Renal cortical epithelial cell (primary cell): ENCODE measurements at regions not wholly inside any gene's neighbourhood (a gene's known extent, or its start where the extent isn't known, plus 50 kb on each side); places are given as distances from the start of the nearest gene placed in this dataset.
"Not testable (repeated sequence)": the region's sequence is repeated elsewhere in the genome, so short reads cannot be mapped to it uniquely, and the experiment has no call there.

Experiments
- DNase-seq: peaks from one replicate; pipeline ENCODE4 v3.0.0-alpha.2; 2011; ENCODE audit warnings: low read depth

- no peak for DNase-seq
Measured at GRCh38 chr5:99317136-99317535, 388.3 kb upstream of the CHD1 start.

- no peak for DNase-seq
Measured at GRCh38 chr5:99316484-99316883, 387.7 kb upstream of the CHD1 start.

DNA sequence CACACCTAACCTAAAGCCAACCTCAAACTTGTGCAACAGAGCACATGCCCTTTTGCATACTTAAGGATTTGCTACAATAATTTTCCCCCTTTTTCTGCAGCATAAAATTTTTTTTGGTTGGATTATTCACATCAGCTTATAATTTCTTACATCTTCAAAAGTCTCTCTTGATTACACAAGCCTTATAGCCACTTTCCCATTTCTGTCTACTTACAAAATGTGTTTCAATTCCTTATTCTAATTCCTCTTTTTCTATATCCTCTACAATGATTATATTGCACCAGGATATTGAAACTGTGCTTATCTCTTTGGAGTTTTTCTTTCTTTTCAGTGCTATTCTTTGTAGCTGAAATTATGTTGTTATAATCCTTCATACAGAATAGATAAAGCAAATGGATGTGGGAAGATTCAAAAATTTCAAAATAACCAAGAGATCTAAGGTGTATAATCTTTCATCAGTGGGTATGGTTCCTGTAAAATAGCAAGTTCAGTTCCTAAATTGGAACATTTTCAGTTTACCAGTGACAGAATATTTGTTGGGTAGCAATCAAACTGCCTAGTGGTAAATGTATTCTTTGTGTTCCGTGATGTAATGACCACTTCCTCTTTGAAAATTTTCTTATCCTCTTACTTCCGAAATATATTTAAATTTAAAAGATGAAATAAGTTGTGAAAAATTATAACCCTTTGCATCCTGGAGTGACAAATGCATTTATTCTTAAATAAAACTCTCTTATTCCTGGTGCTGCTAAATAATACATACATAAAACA, 386.8 kb upstream of the CHD1 start:
- no peak for DNase-seq

- no peak for DNase-seq
Measured at GRCh38 chr5:99314721-99315120, 385.9 kb upstream of the CHD1 start.

DNA sequence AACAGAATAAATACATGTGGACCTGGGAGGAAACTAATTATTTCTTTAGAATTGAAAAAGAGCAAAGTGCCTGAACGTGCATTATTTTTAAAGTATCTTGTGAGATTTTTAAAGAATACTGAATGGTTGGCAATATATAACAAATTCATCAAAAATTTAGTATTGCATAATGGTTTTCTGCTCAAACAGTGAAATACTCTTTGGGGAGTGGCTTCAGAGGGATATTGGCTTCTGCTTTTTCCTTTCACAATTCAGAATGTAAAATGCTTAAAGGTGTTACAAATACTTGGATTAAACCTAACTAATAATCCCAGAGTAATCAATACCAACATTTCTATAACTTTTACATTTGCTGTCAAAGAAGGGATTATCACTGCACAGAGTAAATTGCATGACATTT, 379.3 kb upstream of the CHD1 start:
- DNase-seq: no peak

- no peak for DNase-seq
Measured at GRCh38 chr5:99305045-99305580, 376.3 kb upstream of the CHD1 start.

DNA sequence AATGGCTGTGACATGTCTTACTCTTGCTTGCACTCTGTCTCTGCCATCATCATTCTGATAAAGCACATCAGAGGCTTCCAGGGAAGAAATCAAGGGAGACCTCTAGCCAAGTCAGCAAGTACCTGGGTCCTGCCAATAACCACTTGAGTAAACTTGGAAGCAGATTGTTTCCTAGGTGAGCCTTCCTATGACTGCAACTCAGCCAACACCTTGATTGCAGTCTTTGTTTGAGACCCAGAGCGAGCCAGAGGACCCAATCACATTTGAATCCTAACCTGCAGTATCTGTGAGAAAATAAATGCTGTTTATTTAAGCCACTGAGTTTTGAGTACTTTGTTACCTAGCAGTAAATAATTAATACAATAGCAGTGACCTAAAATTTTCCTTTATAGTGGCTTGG, 356.8 kb upstream of the CHD1 start:
- DNase-seq: no peak

- DNase-seq: no peak
Measured at GRCh38 chr5:99275128-99275527, 346.3 kb upstream of the CHD1 start.

GRCh38 chr5:99272576-99272975, 343.8 kb upstream of the CHD1 start:
- DNase-seq: no peak

GRCh38 chr5:99258819-99259218, 330.0 kb upstream of the CHD1 start:
- no peak for DNase-seq

GRCh38 chr5:99248066-99248465, 319.3 kb upstream of the CHD1 start:
- no peak for DNase-seq

DNA sequence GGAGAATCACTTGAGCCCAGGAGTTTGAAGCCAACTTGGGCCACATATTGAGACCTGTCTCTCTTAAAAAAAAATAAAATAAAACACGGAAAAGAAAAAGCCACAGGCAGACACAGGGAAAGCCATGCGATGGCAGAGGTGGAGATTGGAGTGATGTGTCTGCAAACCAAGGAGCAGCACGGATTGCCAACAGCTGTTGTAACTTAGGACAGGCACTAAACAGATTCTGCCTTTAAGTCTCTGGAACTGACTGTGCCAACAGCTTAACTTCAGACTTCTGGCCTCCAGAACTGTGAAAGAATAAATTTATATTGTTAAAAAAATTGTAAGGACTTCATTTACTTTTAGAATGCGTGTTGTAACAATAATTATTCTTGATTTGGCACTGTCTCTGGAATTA, 318.5 kb upstream of the CHD1 start:
- DNase-seq: no peak

- DNase-seq: peak; percentile 54
Measured at GRCh38 chr5:99243111-99243510, 314.3 kb upstream of the CHD1 start.

DNA sequence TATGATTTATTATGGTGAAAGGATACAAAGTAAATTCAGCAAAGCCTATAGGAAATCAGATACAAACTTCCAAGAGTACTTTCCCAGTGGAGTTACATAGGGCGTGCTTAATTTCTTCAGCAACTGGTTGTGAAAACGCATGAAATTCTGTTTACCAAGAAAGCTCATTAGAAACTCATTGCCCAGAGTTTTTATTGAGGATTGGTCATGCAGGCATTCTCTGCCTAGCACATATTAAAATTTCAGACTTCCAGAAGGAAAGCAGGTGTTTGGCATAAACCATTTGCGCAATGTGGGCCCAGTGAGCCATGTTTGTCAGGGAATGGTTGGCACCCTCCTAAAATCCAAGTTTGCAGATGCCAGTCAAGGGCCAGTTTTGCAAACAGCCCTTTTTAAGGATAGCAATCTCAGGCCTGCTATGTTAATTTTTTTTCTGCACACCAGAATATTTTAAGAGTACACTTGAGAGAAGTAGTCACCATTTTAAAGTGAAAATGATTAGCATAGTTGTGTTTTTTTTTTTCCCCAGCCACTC, 311.1 kb upstream of the CHD1 start:
- DNase-seq: peak; percentile 62

- no peak for DNase-seq
Measured at GRCh38 chr5:99191206-99191745, 262.5 kb upstream of the CHD1 start.

- no peak for DNase-seq
Measured at GRCh38 chr5:99187611-99188010, 258.8 kb upstream of the CHD1 start.

DNA sequence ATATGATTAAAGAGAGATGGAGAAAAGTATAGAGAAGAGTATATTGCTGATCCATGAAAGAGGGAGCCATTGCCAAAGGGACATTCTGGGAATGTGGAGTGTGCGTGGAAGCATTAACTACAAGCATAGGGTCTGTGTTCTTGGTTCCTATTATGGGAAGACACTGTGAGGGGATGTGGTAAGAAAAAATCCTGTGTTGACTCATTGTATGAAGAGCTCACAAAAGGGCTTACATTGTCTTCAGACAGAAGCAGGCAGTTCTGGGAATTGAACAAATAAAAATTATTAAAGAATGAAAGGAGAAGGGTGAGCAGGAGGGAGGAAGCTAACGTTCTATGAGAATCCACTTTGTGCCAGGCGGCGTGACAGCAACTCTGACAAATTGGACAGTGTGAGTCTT, 250.4 kb upstream of the CHD1 start:
- DNase-seq: no peak

- DNase-seq: no peak
Measured at GRCh38 chr5:99177796-99178195, 249.0 kb upstream of the CHD1 start.

GRCh38 chr5:99176186-99176585, 247.4 kb upstream of the CHD1 start:
- DNase-seq: no peak

- peak; percentile 76 for DNase-seq
Measured at GRCh38 chr5:99169309-99169708, 240.5 kb upstream of the CHD1 start.

- not testable (repeated sequence) for DNase-seq
Measured at GRCh38 chr5:99161538-99161937, 232.7 kb upstream of the CHD1 start.

GRCh38 chr5:99156688-99157087, 227.9 kb upstream of the CHD1 start:
- no peak for DNase-seq

GRCh38 chr5:99143283-99143795, 214.5 kb upstream of the CHD1 start:
- not testable (repeated sequence) for DNase-seq
